ENCODE measurements at regions not wholly inside any gene's neighbourhood (a gene's known extent, or its start where the extent isn't known, plus 50 kb on each side); places are given as distances from the start of the nearest gene placed in this dataset.

DNA sequence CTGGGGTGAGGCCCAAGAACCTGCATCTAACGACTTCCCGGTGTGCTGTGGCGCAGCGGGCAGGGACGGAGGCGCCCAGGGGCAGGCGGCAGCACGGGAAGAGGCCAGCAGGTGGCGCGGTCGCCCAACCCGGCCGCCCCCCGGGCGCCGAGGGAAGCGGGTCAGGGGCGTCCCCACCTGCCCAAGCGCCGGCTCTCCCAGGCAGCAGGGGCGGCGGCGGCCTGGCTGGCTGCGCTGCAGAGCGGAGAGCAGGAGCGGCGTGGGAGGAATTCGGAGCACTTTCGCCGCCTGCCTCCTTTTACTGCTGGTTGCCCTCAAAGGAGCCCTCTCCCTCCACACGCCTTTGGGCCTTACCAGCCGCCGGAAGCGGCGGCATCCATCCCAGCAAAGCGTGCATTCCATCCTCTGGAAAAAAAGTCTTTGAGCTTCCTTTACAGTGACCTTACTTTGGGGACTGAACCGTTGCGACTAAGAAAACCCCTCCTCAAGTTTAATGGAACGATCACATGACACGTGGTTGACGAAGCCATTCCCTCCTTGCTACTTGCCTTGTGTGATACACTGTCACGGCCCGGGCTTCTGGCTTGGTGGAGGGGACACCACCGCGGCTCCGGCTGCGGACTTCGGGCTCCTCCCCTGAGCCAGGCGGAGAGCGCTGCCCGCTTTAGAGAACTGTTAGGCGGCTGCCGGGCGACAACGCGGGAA, 106.8 kb upstream of the CLMP start:
- peak; percentile 37 for DNase-seq

DNA sequence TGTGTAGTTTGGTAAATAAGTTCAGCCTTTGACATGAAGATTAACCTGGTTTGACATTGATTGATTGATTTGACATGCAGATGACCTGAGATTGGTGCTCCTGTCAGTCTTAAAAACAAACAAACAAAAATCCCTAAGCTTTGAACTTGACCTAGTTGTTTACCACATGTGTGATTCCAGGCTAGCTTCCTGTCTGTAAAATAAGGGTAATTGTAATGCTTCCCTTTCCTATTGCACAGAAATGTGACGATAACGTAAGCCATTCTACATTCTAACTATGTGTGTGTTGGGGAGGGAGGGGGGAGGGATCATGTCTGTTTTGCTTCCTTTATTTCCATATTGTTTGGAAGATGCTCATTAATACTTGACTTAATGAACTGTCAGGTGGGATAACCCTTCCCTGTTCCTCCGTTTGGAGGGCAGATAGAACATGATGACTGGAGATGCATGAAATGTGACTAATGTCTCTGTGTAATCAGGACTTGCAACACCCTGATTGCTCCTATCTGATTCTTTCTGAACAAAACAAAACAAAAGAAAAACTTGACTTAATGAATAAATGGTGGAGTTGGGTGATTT, 106.1 kb upstream of the CLMP start:
- DNase-seq: no peak

DNA sequence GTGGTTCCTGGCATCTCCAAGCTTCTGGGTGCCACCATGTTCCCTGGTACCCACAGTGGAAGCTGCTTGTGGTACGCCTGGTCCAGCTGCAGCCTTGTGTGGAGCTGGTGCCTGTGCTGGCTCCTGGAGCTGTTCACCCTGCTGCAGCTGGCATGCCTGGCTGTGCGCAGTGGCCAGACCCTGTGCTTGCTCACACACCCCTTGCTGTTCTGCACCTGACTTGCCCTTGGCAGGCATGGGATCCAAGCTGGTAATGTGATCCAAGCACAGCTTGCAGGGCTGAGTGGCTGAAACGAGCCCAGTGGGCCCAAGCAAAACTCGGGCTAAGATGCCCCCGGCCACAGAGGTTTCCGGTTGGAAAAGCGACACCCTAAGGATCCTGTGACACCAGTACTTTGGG, 104.7 kb upstream of the CLMP start:
- no peak for DNase-seq

DNA sequence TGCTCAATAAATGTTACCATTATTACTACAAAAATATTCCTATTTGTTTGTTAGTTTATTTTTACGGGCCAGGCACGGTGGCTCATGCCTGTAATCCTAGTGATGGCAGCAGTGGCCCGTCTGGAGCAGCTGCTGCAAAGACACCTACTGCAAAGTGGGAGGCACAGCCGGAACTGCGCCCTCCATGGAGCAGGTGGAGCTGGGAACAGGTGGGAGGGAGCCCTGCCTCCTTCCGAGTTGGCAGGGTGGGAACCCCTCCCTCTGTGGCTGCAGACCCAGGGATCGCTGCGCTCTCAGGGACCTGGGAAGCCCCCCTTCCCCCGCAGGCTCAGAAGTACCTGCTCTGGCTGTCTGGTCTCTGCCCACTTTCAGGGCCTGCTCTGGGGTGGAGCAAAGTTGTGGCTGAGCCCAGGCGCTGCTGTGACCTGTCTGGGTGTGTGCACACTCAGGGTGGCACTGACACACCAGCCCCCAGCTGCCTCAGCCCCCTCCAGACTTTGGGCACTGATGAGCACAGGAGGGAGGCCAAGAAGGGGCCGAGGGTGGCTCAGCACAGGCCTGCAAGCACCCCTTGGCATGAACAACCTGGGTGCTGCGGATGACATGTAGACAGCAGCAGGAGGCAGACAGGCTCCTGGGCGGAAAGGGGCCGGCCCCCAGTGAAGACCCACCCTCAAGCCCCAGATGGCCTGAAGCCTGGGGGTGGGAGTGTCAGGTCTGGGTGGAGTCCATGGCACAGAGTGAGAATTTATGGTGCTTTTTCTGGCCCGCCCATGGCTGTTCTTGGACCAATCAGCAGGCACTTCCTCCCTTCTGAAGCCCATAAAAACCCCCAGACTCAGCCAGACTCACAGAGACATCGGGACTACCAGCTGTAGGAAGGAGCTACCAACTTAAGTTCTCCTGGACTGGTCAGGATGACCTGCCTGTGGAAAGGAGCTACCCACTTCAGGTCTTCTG, 103.7 kb upstream of the CLMP start:
- no peak for DNase-seq

DNA sequence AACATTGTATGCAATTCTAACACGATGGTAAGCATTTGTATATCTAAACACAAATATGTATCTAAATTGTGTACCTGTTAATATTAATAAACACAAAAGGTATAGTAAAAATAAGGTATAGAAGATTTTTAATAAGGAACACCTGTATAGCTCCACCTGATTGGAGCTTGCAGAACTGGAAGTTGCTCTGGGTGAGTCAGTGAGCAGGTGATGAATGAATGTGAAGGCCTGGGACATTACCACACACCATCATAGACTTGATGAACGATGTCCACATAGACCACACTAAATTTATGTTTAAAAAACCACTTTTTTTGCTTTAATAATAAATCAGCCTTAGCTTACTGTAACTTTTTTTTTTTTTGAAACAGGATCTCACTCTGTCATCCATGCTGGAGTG, 97.6 kb upstream of the CLMP start:
- no peak for DNase-seq

DNA sequence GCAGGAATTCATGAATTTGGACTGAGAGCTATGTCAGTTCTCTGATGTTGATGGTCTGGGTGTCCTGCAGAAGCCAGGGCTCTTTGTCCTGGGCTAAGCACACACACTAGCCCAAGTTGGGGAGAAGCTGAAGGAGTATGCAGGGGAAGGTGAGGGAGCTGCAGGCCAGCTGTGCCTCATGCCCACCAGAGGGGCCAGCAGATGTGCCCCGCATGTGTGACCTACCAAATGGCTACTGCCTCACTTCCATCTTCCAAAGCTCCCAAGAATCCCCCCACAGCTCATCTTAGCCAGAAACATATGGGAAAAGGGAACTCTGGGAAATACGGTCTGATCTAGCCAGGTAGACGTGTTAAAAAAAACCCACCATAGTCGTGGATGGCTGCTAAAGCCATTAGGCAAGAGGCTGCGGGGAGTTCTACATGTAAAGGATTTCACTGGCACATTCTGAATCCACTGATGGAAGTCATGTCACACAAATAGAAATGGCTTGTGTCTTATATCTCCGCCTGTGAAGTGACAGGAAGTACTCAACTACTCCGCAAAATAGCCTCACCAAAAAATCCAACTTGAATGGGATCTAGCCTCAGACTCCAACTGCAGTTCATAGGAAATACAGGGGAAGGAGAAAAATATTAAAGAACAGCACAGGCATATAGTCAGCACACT, 96.3 kb upstream of the CLMP start:
- DNase-seq: no peak

DNA sequence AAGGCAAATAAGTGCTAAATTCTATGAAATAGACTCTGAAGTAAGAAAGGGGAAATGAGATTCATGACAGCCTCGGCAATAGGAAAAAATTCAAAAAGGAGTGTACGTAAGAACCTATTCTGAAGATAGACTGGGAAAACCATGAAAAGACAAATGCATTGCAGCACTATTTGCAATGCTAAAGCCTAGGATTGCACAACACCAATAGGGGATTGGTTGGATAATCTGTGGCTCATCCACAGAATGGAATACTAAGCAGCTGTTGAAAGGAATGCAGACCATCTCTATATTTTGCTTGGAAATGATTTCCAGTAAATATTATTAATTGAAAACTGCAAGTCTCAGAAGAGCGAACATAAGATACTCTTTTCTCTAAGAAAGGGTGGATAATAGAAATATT, 91.7 kb upstream of the CLMP start:
- no peak for DNase-seq

DNA sequence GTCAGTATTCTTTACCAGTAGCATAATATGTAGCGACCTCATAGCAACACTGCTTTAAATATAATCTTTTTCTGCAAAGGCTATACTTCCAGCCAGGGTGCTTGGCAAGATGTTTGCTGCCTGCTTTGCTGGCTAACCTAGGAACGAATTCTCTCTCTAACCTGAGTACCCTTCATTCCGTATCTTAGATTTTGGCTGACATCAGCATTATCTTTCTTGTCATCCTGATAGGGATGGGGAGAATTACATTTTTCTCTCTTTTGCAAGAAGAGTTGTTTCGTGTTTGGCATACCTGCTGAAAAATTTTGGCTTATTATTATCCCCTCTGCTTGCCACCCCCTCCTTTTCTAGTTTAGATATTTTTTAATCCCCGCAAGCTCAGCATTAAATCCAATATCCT, 91.2 kb upstream of the CLMP start:
- DNase-seq: no peak

DNA sequence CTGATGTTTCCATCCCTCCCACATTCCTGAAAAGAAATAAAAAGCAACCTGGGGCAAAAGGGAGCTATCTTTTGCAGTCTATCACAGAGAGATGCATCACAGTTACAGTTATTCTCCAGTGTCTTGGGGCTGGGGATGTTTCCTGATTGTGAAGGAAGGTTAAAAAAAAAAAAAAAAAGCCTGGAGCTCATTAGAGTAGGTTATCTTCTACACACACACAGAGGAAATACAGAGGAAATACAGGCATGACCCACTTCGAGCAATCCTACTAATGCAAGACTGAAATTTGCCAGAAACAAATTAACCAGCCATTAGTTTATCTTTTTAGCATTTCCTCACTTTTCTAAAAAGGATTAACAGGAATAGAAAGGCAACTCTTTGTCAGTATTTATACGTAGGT, 89.4 kb upstream of the CLMP start:
- DNase-seq: no peak

DNA sequence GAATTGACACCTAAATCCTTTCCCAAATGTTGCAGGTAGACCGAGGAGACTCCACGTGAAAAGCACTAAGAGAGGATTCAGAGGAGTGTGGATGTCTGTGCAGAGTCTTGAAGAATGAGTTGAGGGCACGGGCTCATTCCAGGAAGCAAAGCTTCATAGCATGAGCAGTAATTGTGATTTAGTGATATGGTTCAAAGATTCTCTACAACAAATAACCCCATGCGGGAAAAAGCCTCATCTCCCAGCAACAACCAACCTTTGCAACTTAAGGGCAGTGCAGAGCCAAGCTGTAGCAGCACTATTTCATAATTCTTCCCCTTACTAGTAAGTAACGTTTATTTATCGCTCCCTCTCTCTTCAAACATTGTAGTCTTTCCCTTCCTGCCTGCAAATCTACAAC, 87.5 kb upstream of the CLMP start:
- DNase-seq: no peak

DNA sequence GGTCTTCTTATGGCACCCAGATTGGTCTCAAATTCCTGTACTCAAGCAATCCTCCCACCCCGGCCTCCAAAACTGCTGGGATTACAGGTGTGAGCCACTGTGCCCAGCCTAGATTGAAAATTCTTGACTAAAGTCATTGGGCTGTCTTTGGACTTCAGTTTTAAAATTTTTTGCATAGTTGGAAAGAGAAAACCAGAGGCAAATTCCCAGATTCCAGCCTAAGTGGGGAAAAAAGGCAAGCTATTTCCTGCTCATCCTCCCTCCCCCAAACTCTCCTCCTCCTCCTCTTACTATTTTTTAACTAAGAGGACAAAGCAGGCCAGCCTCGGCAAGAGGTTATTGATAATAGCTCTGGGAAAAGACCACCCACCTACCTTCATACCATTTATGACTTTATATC, 78.6 kb upstream of the CLMP start:
- no peak for DNase-seq

DNA sequence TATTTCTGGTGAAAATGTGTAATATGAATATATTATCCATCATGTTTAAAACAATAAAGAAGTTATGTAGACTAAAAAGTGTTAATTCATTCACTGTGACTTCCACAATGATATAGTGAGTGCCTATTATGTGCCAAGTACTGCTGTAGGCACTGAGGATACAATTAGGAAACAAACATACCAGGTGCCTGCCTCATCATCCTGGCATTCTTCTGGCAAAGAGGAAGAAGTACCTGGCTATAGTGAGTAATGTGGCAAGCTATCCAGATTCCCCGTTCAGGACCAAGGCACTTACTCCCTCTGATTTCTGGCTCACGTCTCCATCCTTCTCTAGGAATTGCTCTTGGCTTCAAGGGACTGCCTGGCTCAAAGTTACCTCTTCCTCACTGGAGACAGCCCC, 77.5 kb upstream of the CLMP start:
- DNase-seq: no peak

DNA sequence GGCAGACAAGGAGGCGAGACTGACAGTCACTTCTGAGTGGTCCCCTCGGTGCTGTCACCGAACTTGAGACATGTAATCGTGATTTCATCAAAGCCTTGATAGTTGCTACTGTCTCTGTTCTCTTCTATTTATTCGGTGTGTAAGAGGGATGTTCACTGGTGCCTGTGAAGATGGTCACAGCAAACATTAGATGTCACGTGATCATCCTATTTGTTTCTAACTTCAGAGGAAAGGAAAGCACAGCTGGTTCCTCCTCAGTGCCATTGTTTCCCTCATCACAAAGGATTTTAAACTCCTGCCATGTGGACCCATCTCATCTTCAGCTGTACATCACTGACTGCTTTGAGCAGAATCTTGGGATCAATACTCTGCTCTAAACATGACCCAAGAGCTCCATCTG, 73.1 kb upstream of the CLMP start:
- DNase-seq: peak; percentile 13

DNA sequence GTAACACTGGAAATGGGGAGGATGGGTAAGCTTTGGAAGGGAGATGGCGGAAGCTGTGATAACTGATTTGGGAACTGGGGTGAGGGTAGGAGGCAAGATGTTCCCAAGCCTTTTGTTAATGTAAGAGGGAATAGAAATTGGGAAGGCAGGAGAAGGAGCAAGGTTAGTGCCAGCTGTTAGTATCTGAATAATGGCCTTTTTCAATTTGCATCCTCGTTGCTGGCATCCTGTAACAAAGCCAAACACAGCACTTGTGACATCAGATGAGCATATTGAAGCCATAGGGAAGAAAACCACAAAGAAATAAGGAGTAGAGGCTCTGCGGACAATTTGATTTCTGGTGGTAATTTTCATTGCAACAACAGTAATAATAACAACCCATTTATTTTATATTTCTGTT, 70.9 kb upstream of the CLMP start:
- no peak for DNase-seq

DNA sequence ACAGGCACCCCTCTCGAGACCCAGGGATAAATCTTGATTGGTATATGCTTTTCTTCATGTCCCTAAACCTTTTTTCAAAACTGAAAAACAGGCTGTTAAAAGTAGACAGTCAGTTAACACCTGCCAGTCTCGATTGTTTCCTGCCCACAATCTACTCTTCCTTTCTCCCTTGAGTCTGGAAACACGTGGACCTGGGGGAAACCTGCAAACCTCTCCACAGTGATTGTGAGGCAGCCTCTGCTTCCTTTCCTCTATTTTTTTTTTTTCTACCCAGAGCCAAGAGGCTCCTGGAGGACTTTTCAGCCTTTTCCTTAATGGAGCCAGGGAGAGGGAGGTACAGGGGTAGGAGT, 69.4 kb upstream of the CLMP start:
- DNase-seq: no peak

DNA sequence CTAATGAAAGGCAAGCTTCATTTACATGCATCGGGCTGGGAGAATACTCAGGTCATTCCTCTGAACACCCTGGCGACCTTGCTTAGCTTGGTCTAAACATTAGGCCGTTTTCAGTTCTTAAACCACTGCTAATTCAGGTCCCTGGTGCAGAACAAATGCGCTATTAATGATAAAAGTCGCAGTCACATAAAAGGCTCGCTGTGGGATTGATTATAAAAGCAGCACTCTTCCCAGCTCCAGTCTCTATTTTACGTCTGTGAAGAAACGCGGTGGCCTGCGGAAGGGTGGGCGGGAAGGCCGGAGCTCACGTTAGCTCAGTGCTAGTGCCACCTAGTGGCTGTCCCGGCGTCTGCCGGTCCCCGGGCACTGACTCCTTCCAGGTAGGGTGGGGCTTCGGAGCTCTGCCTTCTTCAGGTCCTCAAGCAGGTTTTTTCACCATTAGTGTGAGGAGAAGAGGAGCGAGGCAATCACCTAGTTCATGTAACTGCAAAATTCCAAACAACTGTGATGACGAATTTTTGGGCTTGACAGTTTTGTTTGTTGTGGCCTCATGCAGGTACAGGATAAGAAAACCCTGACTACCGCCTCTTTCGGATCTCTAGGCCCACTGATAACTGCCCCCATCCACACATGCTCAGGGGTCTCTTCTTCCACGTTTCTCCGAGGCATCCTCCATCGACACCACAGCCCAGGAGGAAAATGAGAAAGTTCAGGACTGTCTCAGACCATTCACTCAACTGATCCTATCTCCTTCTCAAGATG, 66.5 kb upstream of the CLMP start:
- DNase-seq: peak; percentile 79

DNA sequence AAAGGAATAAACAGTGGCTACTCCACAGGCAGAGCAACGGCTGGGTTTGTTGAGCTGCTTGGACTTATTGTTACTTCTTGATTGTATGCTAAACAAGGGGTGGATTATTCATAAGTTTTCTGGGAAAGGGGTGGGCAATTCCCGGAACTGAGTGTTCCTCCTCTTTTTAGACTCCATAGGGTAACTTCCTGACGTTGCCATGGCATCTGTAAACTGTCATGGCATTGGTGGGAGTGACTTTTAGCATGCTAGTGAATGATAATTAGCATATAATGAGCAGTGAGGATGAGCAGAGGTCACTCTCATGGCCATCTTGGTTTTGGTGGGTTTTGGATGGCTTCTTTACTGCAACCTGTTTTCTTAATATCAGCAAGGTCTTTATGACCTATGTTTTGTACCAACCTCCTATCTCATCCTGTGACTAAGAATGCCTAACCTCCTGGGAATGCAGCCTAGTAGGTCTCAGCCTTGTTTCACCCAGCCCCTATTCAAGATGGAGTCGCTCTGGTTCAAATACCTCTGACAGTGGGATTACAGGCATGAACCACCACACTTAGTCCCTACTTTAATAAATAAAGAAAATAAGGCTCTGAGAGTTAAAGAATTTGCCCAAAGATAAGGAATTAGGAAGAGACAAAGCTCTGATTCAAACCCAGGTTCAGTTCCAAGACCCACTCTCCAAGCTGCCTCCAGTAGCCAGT, 65.6 kb upstream of the CLMP start:
- no peak for DNase-seq

DNA sequence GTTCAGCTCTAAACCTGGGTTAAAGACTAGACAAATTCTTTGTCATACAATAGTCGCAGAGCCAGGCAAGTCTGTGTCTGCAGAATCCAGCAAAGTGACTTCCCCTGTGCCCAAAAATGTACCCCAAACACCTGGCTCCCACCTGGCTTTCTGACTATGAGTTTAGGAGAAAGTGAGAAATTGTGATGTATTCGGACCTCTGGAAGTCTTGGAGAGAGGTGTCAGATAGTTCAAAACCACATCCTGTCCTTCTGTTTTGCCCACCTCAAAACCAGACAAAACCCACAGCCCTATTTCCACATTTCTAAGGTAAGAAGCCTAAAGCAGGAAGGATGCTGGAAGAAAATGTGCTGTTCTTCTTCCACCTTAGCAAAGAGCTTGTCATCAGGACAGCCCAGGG, 63.8 kb upstream of the CLMP start:
- no peak for DNase-seq

DNA sequence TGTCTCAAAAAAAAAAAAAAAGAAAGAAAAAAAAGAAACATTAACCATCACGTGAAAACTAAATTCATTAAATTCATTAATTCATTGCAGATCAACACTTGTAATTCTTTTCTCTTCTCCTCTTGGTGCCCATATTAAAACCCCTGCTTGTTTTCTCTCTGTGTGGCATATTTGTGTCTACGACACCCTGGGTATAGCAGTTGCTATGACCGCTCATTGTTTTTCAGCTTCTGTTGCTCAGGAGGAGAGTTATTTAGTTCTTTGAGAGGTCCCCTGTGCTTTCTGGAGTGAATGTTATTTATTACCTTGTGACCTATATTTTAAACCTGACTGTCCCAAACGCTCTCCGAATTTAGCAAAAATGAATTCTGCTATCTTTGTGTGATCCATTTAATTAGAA, 62.3 kb upstream of the CLMP start:
- DNase-seq: no peak

DNA sequence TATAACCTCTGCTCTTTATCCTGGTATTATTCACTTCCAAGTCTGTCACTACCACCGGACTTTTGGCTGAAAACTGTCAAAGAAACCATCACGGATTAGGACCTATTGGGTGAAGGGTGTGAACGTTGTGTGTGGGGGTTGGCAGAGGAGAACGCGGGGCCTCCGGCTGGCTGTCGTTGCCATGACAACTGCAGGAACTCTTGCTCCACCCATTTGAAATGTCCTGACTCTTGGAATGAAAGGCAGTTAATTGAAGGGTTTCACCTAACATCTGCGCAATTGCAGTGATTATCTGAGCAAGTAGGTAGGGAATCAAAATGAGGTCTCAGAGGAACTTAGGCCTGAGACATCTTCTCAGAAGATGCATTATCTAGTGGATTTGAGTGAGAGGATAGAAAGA, 60.9 kb upstream of the CLMP start:
- no peak for DNase-seq

DNA sequence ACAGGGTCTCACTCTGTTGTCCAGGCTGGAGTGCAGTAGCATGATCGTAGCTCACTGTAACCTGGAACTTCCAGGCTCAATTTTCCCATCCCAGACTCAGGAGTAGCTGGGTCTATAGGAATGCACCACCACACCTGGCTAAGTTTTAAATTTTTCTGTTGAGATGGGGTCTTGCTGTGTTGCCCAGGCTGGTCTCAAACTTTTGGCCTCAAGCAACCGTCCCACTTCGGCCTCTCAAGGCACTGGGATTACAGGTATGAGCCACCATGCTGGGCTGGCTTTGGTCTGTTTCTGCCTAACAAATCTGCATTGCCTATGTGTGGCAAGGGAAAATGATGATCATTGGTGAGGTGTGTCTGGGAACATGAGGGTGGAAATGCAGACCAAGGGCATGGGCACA, 59.3 kb upstream of the CLMP start:
- DNase-seq: no peak

DNA sequence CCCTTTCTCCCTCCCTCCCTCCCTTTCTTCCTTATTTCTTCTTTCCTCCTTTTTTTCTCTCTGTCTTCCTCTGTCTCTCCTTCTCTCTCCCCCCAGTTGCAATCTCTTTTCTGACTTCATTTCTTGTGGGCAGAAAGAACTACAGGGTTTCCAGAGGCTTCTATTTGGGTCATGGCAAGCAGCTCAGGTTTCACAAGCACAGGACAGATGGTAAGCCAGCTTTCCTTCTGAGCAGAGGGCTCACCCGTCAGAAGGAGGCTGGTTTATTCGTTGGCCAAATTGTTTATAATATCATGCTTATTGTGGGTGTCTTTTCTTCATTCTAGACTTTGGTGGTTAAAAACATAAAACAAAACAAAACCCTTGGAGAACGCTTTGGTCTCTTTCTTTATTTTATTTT, 58.9 kb upstream of the CLMP start:
- DNase-seq: no peak

Data from NCI-H774 (cell line).